T-helper 1 cell treated with Interleukin-12 subunit alpha and Interleukin-12 subunit beta and Interleukin-4 antibody, amounts not matched to agents 30 μg/mL and 1 μg/mL, for 36 hours (primary cell): ENCODE measurements at regions not wholly inside any gene's neighbourhood (a gene's known extent, or its start where the extent isn't known, plus 50 kb on each side); places are given as distances from the start of the nearest gene placed in this dataset.

Experiments used
- H3K27ac Mint-ChIP-seq: one replicate; pipeline ENCODE4 v1.8.0; 2021; ENCODE audit warnings: mild to moderate bottlenecking, mixed read lengths
- H3K27me3 Mint-ChIP-seq: one replicate; pipeline ENCODE4 v1.8.0; 2021; ENCODE audit warnings: low read depth, mixed read lengths
- H3K36me3 Mint-ChIP-seq: one replicate; pipeline ENCODE4 v1.8.0; 2021; ENCODE audit warnings: low read depth, mixed read lengths
- H3K4me1 Mint-ChIP-seq: one replicate; pipeline ENCODE4 v1.8.0; 2021; ENCODE audit warnings: low read depth, mixed read lengths
- H3K4me3 Mint-ChIP-seq: one replicate; pipeline ENCODE4 v1.8.0; 2021; ENCODE audit warnings: mild to moderate bottlenecking, moderate library complexity, mixed read lengths
- H3K9me3 Mint-ChIP-seq: one replicate; pipeline ENCODE4 v1.8.0; 2021; ENCODE audit warnings: mixed read lengths

DNA sequence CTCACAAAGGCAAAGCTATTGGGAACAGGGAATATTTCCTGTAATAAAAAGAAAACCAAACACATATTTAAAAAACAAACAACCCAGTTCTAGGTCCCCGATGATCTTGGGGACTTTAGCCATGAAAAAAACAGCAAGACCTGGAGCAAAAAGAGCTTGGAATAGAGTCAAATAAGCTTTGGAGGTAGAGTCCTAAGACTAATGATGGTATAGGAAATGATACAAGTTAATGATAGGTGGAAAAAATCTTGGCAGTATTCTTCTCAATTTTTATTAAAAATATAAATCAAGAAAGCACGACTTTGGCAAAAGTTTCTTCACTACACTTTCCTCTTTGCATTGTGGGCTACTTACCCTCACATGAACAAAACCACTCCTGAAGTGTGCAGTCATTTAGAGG is 481.5 kb downstream of the EBF1 start:
- no peaks in the 10 kb centered on the region for H3K27me3 Mint-ChIP-seq
- H3K36me3 Mint-ChIP-seq: no peaks in the 10 kb centered on the region
- H3K27ac Mint-ChIP-seq: no peak overlapping the region
- H3K4me1 Mint-ChIP-seq: no peaks in the 10 kb centered on the region
- H3K4me3 Mint-ChIP-seq: no peak overlapping the region
- peaks cover 4% of the 10 kb centered on the region for H3K9me3 Mint-ChIP-seq

DNA sequence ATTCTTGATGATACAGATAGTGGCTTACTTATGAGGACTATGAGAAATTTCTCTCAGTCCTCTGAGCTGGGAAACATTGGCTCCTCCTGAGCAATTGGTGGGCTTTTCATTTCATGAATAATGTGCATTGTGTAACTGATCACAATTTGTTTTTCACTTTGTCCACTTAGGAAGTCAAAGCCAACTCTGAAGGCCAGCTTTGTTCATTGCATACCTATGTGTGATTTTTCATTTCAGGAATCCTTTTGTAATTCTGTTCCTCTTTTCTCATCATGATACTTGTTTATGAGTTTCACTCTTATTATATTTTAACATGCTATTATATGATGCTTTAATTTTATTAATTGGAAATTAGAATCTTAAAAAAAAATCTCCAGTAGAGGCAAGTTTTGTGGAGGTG is 483.0 kb downstream of the EBF1 start:
- no peaks in the 10 kb centered on the region for H3K4me1 Mint-ChIP-seq
- H3K36me3 Mint-ChIP-seq: no peaks in the 10 kb centered on the region
- no peaks in the 10 kb centered on the region for H3K27me3 Mint-ChIP-seq

GRCh38 chr5:158614951-158615350 is 484.8 kb downstream of the EBF1 start:
- H3K36me3 Mint-ChIP-seq: no peaks in the 10 kb centered on the region
- no peaks in the 10 kb centered on the region for H3K27me3 Mint-ChIP-seq
- H3K9me3 Mint-ChIP-seq: no peaks in the 10 kb centered on the region
- H3K27ac Mint-ChIP-seq: no peak overlapping the region
- H3K4me3 Mint-ChIP-seq: no peak overlapping the region
- H3K4me1 Mint-ChIP-seq: no peaks in the 10 kb centered on the region

More for the DNA sequence above, 483.0 kb downstream of the EBF1 start:
- H3K27ac Mint-ChIP-seq: no peak overlapping the region
- no peak overlapping the region for H3K4me3 Mint-ChIP-seq
- no peaks in the 10 kb centered on the region for H3K9me3 Mint-ChIP-seq

DNA sequence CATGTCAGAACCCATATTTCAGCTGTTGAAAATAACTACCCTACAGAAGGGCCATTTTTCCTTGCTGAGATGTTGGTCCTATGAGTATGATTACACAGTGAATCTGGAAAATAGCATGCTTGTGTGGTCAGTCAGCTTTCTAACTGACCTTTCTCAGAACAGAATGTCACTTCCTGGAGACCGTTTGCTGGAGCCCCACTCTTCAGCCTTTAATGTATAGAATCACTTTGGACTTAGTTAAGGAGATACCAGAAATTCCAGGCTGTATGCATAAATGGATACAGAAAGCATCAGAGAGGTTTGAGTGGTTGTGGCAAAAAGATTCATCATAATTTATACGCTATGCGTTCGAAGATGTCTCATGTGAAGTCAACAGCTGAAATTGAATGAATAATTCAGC is 488.1 kb downstream of the EBF1 start:
- Mint-ChIP-seq H3K27me3 (no peaks in the 10 kb centered on the region), H3K36me3 (no peaks in the 10 kb centered on the region), H3K9me3 (no peaks in the 10 kb centered on the region), H3K27ac (no peak overlapping the region), H3K4me1 (no peaks in the 10 kb centered on the region), H3K4me3 (no peak overlapping the region)

- no peak overlapping the region for H3K4me3 Mint-ChIP-seq
- no peaks in the 10 kb centered on the region for H3K36me3 Mint-ChIP-seq
- H3K27me3 Mint-ChIP-seq: no peaks in the 10 kb centered on the region
- H3K27ac Mint-ChIP-seq: no peak overlapping the region
- no peaks in the 10 kb centered on the region for H3K9me3 Mint-ChIP-seq
- H3K4me1 Mint-ChIP-seq: no peaks in the 10 kb centered on the region
Measured at GRCh38 chr5:158610051-158610415, 489.7 kb downstream of the EBF1 start.

DNA sequence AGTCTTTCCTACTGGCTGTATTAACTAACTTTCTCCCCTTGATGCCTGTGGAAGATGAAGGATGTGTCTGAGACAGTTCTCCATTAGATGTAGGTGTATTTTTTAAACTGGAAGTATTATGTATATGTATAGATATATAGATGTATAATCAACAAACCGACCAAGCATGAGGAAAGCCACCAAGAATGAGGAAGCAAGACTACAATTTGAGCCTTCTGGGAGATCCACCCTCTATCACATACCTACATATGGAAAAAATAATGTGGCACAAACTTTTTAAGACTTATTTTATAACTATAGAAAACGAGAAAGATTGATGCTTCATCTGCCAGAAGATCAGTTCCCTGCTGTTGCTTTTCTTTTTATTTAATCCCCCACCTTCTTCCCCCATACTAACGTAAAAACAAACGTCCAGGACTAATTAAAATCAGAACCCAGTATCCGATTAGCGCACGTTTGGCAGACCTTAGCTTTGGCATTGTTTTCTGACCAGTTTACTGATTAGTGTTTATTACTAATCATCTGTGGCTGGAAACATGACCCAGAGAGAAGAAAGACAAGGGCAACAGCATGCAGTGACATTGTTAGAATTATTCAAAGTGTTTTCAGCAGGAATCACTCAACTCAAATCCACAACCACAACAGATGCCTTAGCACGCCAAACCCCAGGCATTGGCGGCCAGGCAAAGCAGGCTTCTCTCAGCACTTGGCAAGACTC is 490.2 kb downstream of the EBF1 start:
- Mint-ChIP-seq H3K4me1 (no peaks in the 10 kb centered on the region), H3K4me3 (no peak overlapping the region), H3K36me3 (no peaks in the 10 kb centered on the region), H3K27ac (no peak overlapping the region), H3K27me3 (no peaks in the 10 kb centered on the region), H3K9me3 (no peaks in the 10 kb centered on the region)

DNA sequence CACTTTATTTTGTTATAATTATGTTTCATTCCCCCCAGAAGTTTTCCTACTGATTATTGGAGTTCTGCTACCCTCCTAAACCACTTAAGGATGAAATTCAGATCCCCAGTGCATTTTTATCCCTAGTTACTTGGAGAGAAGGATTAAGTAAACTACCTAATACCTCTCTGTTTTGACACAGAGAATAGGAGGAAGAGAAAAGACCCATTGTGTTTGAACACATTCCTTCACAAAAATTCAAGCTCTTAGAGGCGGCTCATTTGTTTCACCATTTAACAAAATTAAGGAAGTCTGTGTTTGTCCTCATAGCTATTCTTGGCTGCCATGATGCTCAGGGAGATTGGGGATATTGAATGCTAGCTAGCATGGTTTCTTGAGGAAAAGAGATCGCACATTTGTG is 492.6 kb downstream of the EBF1 start:
- Mint-ChIP-seq H3K36me3 (no peaks in the 10 kb centered on the region), H3K27ac (no peak overlapping the region), H3K4me3 (no peak overlapping the region), H3K4me1 (no peaks in the 10 kb centered on the region), H3K27me3 (no peaks in the 10 kb centered on the region), H3K9me3 (no peaks in the 10 kb centered on the region)

DNA sequence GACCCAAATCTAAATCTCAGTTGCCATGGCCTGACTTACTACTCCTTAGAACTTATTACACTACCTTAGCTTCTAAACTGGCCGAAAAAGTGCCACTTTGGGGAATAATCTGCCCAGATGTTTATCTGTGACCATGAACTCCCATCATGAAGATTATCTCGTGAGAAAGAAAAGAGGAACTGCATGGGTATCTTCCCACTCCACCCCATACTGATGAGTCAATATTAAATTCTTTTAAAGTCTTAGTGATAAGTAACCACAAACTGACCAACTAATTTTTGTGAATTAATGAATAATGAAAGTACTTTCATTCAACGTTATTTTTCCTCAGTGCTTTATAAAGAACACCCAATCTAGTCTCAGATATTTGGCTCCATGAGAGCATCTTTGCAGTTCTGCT is 493.5 kb downstream of the EBF1 start:
- Mint-ChIP-seq H3K27me3 (no peaks in the 10 kb centered on the region), H3K4me3 (no peak overlapping the region), H3K4me1 (no peaks in the 10 kb centered on the region), H3K9me3 (no peaks in the 10 kb centered on the region), H3K36me3 (no peaks in the 10 kb centered on the region), H3K27ac (no peak overlapping the region)

- no peaks in the 10 kb centered on the region for H3K36me3 Mint-ChIP-seq
- H3K4me3 Mint-ChIP-seq: no peak overlapping the region
- no peaks in the 10 kb centered on the region for H3K9me3 Mint-ChIP-seq
- H3K4me1 Mint-ChIP-seq: no peaks in the 10 kb centered on the region
- no peak overlapping the region for H3K27ac Mint-ChIP-seq
- no peaks in the 10 kb centered on the region for H3K27me3 Mint-ChIP-seq
Measured at GRCh38 chr5:158602981-158603380, 496.7 kb downstream of the EBF1 start.

- no peak overlapping the region for H3K27ac Mint-ChIP-seq
- no peaks in the 10 kb centered on the region for H3K27me3 Mint-ChIP-seq
Measured at GRCh38 chr5:158601118-158601517, 498.6 kb downstream of the EBF1 start.

GRCh38 chr5:158600679-158601078 is 499.0 kb downstream of the EBF1 start:
- no peaks in the 10 kb centered on the region for H3K4me1 Mint-ChIP-seq
- H3K27me3 Mint-ChIP-seq: no peaks in the 10 kb centered on the region
- no peak overlapping the region for H3K27ac Mint-ChIP-seq
- no peaks in the 10 kb centered on the region for H3K9me3 Mint-ChIP-seq
- H3K36me3 Mint-ChIP-seq: no peaks in the 10 kb centered on the region
- H3K4me3 Mint-ChIP-seq: no peak overlapping the region

More at GRCh38 chr5:158601118-158601517, 498.6 kb downstream of the EBF1 start:
- H3K36me3 Mint-ChIP-seq: no peaks in the 10 kb centered on the region
- H3K4me3 Mint-ChIP-seq: no peak overlapping the region
- H3K9me3 Mint-ChIP-seq: no peaks in the 10 kb centered on the region
- no peaks in the 10 kb centered on the region for H3K4me1 Mint-ChIP-seq

DNA sequence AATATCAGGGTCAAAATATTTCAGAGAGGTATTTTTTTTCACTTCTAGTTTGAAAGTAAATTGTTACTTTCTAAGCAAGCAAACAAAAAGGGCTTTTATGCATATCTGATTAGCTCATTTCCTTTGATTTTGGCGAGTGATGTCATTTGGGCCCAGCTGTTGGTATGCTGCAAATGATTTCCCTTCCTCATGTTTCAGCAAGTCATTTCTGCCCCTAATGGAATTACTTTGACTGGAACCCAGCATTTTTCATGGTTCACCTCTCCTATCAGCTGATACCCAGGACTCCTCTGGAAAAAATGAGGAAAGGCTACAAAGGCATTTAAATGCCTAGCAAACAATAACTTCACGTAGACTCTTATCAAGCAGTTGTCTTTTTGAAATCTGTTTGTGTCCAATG is 500.6 kb downstream of the EBF1 start:
- Mint-ChIP-seq H3K27ac (no peak overlapping the region), H3K4me1 (no peaks in the 10 kb centered on the region), H3K9me3 (no peaks in the 10 kb centered on the region), H3K36me3 (no peaks in the 10 kb centered on the region), H3K27me3 (no peaks in the 10 kb centered on the region), H3K4me3 (no peak overlapping the region)

GRCh38 chr5:158594595-158595242 is 505.0 kb downstream of the EBF1 start:
- H3K36me3 Mint-ChIP-seq: no peaks in the 10 kb centered on the region
- no peaks in the 10 kb centered on the region for H3K27me3 Mint-ChIP-seq
- no peak overlapping the region for H3K4me3 Mint-ChIP-seq
- no peak overlapping the region for H3K27ac Mint-ChIP-seq
- no peaks in the 10 kb centered on the region for H3K4me1 Mint-ChIP-seq
- no peaks in the 10 kb centered on the region for H3K9me3 Mint-ChIP-seq

DNA sequence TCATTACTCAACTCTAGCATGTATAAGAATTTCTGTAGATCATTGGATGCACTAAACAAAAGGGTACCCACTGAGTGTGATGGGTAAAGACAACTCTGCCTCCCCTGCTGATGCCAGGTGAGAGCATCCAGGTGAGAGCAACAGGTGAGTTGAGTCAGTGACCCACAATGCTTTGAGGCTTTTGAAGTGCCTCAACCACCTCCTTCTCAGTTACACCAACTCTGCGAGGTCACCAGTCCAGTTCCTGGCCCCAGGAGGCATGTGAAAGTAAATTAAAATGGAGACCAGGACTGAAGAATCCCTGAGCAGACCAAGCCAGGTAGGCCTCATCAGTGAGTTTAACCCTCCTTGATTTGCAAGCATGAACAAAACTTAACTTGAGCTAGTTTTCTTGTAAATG is 505.8 kb downstream of the EBF1 start:
- no peaks in the 10 kb centered on the region for H3K4me1 Mint-ChIP-seq
- no peaks in the 10 kb centered on the region for H3K9me3 Mint-ChIP-seq
- H3K36me3 Mint-ChIP-seq: no peaks in the 10 kb centered on the region
- H3K4me3 Mint-ChIP-seq: no peak overlapping the region
- no peaks in the 10 kb centered on the region for H3K27me3 Mint-ChIP-seq
- no peak overlapping the region for H3K27ac Mint-ChIP-seq

GRCh38 chr5:158591301-158591863 is 508.3 kb downstream of the EBF1 start:
- Mint-ChIP-seq H3K27me3 (no peaks in the 10 kb centered on the region), H3K36me3 (no peaks in the 10 kb centered on the region), H3K4me1 (no peaks in the 10 kb centered on the region), H3K27ac (no peak overlapping the region), H3K4me3 (no peak overlapping the region), H3K9me3 (no peaks in the 10 kb centered on the region)
